PC-3 (cell line): ENCODE measurements at regions not wholly inside any gene's neighbourhood (a gene's known extent, or its start where the extent isn't known, plus 50 kb on each side); places are given as distances from the start of the nearest gene placed in this dataset.

Experiments
- CTCF ChIP-seq: fragments of 300-600 bp; sonication (generic); conservative IDR thresholded peaks from 2 replicates; pipeline ENCODE4 v1.5.1; 2017; ENCODE audit warnings: antibody characterized with exemption, low read depth, mild to moderate bottlenecking, low read length
- EZH2 ChIP-seq: fragments of 300-600 bp; sonication (generic); IDR thresholded peaks from one replicate; pipeline ENCODE4 v1.6.1; 2017; ENCODE audit warnings: antibody characterized with exemption, mild to moderate bottlenecking, low read length; ENCODE audit not compliant: unreplicated experiment
- EZH2phosphoT487 ChIP-seq: fragments of 300-600 bp; sonication (generic); IDR thresholded peaks from 2 replicates; pipeline ENCODE4 v1.6.1; 2018; ENCODE audit warnings: mild to moderate bottlenecking, antibody characterized with exemption, low read length, borderline replicate concordance

- TF ChIP-seq CTCF = no peak
- TF ChIP-seq EZH2 = no peak
- no peak for TF ChIP-seq EZH2phosphoT487
These were observed 269.3 kb downstream of the NAP1L3 start for GRCh38 chrX:93404121-93404520.
